MCF 10A (cell line): ENCODE measurements at regions not wholly inside any gene's neighbourhood (a gene's known extent, or its start where the extent isn't known, plus 50 kb on each side); places are given as distances from the start of the nearest gene placed in this dataset.

Experiments
- BruUV-seq: library from RNA; stranded (reverse); fragments of 400-500 nt; replicated peaks from 2 replicates; lab custom pipeline; 2021; lab: Mats Ljungman, UMichigan
- CTCF ChIA-PET: fragments of 300-600 bp; sonication (Branson Sonifier 250); formaldehyde crosslinking; extraction: SDS; loops from one replicate; lab custom pipeline; 2021; ENCODE audit warnings: antibody characterized with exemption, inconsistent platforms; lab: Yijun Ruan, JAX
- POLR2A ChIA-PET: fragments of 300-600, 350-650 bp; sonication (Branson Sonifier 250); formaldehyde crosslinking; extraction: SDS; loops from one replicate; lab custom pipeline; 2020; ENCODE audit warnings: antibody characterized with exemption, inconsistent platforms; lab: Yijun Ruan, JAX
- DNase-seq: peaks from one replicate; pipeline ENCODE4 v3.0.0-alpha.2; 2018; ENCODE audit not compliant: unreplicated experiment
- H3K27ac Mint-ChIP-seq: one replicate; pipeline ENCODE4 v1.8.0; 2022; ENCODE audit warnings: mild to moderate bottlenecking, low read depth, mixed read lengths; ENCODE audit not compliant: unreplicated experiment
- H3K27me3 Mint-ChIP-seq: one replicate; pipeline ENCODE4 v1.8.0; 2022; ENCODE audit warnings: mixed read lengths; ENCODE audit not compliant: insufficient read depth, unreplicated experiment
- H3K36me3 Mint-ChIP-seq: one replicate; pipeline ENCODE4 v1.8.0; 2022; ENCODE audit warnings: mild to moderate bottlenecking, moderate library complexity, mixed read lengths; ENCODE audit not compliant: insufficient read depth, unreplicated experiment
- H3K4me1 Mint-ChIP-seq: one replicate; pipeline ENCODE4 v1.8.0; 2022; ENCODE audit warnings: mixed read lengths; ENCODE audit not compliant: insufficient read depth, unreplicated experiment
- H3K4me3 Mint-ChIP-seq: one replicate; pipeline ENCODE4 v1.8.0; 2022; ENCODE audit warnings: mild to moderate bottlenecking, moderate library complexity, mixed read lengths; ENCODE audit not compliant: unreplicated experiment
- H3K9me3 Mint-ChIP-seq: one replicate; pipeline ENCODE4 v1.8.0; 2022; ENCODE audit warnings: mixed read lengths; ENCODE audit not compliant: unreplicated experiment
- intact Hi-C: fragments of 100-400 bp; cut with micrococcal nuclease; formaldehyde crosslinking; loops from 2 replicates; pipeline ENCODE4 v1.14.1; 2022
- TF ChIP-seq, protein P1 (sequence below): fragments of 200-600 bp; IDR thresholded peaks from one replicate; pipeline ENCODE4 v1.8.0; 2022; ENCODE audit warnings: antibody characterized with exemption, mild to moderate bottlenecking; ENCODE audit not compliant: unreplicated experiment

DNA sequence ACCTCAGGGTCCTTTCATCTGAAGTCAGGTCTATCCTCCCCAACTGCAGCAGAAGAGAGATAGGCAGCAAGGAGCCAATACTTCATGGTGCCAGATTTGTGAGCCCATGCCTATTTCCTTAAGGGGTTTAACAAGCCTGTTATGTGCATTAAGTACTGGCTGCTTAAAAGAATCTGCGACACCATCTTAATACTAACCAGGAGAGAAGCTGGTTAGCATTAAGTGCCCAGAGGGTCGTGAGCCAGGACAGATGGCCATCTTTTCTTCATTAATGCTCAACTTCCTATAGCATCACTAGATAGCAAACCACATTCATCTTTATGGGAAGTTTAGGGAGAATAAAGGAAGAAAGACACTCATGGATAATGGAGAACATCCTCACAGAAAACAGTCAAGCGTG is 289.1 kb downstream of the ETAA1 start:
- intact Hi-C loops, result no loop called here
- H3K27me3 Mint-ChIP-seq, result no peaks in the 10 kb centered on the region
- CTCF ChIA-PET, result no interaction called here
- no peak overlapping the region for H3K27ac Mint-ChIP-seq
- TF ChIP-seq, protein P1, sequence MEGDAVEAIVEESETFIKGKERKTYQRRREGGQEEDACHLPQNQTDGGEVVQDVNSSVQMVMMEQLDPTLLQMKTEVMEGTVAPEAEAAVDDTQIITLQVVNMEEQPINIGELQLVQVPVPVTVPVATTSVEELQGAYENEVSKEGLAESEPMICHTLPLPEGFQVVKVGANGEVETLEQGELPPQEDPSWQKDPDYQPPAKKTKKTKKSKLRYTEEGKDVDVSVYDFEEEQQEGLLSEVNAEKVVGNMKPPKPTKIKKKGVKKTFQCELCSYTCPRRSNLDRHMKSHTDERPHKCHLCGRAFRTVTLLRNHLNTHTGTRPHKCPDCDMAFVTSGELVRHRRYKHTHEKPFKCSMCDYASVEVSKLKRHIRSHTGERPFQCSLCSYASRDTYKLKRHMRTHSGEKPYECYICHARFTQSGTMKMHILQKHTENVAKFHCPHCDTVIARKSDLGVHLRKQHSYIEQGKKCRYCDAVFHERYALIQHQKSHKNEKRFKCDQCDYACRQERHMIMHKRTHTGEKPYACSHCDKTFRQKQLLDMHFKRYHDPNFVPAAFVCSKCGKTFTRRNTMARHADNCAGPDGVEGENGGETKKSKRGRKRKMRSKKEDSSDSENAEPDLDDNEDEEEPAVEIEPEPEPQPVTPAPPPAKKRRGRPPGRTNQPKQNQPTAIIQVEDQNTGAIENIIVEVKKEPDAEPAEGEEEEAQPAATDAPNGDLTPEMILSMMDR, result no peak
- no TSS peak for BruUV-seq
- no peak for DNase-seq
- no peaks in the 10 kb centered on the region for H3K4me1 Mint-ChIP-seq
- POLR2A ChIA-PET, result no interaction called here
- no peak overlapping the region for H3K4me3 Mint-ChIP-seq
- H3K36me3 Mint-ChIP-seq, result no peaks in the 10 kb centered on the region
- no peaks in the 10 kb centered on the region for H3K9me3 Mint-ChIP-seq

DNA sequence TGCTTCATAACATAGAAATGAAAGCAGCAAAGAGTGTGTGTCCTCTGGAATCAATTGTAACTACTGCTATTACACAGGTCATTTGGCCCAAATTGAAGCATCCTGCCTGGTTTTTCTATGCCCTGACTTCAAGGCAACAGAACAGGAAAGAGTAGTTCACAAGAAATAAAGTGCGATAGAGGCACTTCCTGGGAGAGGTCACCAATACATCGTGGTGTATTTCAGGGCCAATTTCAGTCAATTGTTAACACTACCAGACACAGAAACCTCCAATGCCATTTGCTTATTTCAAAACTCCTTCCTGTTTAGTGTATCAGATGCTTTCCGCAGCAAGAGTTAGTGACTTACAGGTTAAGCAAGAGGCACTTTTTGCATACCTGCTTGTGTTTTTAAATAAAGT is 292.1 kb downstream of the ETAA1 start:
- Mint-ChIP-seq H3K27me3 (no peaks in the 10 kb centered on the region), H3K4me1 (no peaks in the 10 kb centered on the region), H3K9me3 (no peaks in the 10 kb centered on the region), H3K27ac (no peak overlapping the region), H3K36me3 (no peaks in the 10 kb centered on the region), H3K4me3 (no peak overlapping the region)
- TF ChIP-seq, protein P1, result no peak
- ChIA-PET POLR2A (interaction anchor here (0.6 kb wide), 1 partner anchor 838 kb away, joined by 3 read pairs; no protein-coding TSS in a partner anchor), CTCF (no interaction called here)
- no peak for DNase-seq
- intact Hi-C loops, result no loop called here
- no TSS peak for BruUV-seq

- intact Hi-C loops, result no loop called here
- ChIA-PET POLR2A (interaction anchor here (0.6 kb wide), 1 partner anchor 839 kb away, joined by 3 read pairs; no protein-coding TSS in a partner anchor), CTCF (no interaction called here)
- TF ChIP-seq, protein P1, result no peak
- H3K4me3 Mint-ChIP-seq, result no peak overlapping the region
- no peaks in the 10 kb centered on the region for H3K27me3 Mint-ChIP-seq
- no peaks in the 10 kb centered on the region for H3K4me1 Mint-ChIP-seq
- H3K27ac Mint-ChIP-seq, result no peak overlapping the region
- BruUV-seq, result no TSS peak
- DNase-seq, result no peak
- no peaks in the 10 kb centered on the region for H3K36me3 Mint-ChIP-seq
- H3K9me3 Mint-ChIP-seq, result no peaks in the 10 kb centered on the region
Measured at GRCh38 chr2:67689651-67690050, 292.5 kb downstream of the ETAA1 start.

DNA sequence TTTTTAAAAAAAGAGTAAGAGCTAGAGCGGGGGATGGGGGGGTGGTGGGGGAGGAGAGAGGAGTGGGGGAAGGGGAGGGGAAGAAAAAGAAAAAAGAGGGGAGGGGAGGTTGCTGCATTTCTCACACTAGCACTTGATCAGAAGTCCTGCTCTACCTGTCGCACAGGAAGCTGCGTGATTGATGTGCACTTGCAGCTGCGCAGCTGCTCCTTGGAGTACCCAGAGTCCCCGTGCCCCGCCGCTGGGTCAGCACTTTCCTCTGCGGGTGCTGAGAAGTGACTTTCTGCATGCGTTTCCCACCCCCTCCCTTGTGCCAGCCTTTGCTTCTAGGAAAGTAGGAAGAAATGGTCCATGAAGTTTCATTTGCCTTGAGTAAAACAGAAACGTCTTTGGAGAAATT is 297.3 kb downstream of the ETAA1 start:
- no peak overlapping the region for H3K4me3 Mint-ChIP-seq
- POLR2A ChIA-PET, result interaction anchor here (1.2 kb wide), 1 partner anchor 8 kb away, joined by 3 read pairs; no protein-coding TSS in a partner anchor
- DNase-seq, result no peak
- H3K4me1 Mint-ChIP-seq, result no peaks in the 10 kb centered on the region
- intact Hi-C loops, result no loop called here
- no peaks in the 10 kb centered on the region for H3K36me3 Mint-ChIP-seq
- H3K27me3 Mint-ChIP-seq, result no peaks in the 10 kb centered on the region
- H3K9me3 Mint-ChIP-seq, result no peaks in the 10 kb centered on the region
- TF ChIP-seq, protein P1, result no peak
- CTCF ChIA-PET, result no interaction called here
- no peak overlapping the region for H3K27ac Mint-ChIP-seq
- BruUV-seq, result no TSS peak
